ENCODE measurements at regions not wholly inside any gene's neighbourhood (a gene's known extent, or its start where the extent isn't known, plus 50 kb on each side); places are given as distances from the start of the nearest gene placed in this dataset.

- DNase-seq (ENCODE audit: low spot score), result no peak
- Mint-ChIP-seq H3K4me1 (ENCODE audit: low read depth) (no peaks in the 10 kb centered on the region), H3K27me3 (ENCODE audit: low read depth) (no peaks in the 10 kb centered on the region), H3K4me3 (ENCODE audit: unreplicated experiment) (no peak overlapping the region), H3K27ac (ENCODE audit: unreplicated experiment) (no peak overlapping the region), H3K36me3 (ENCODE audit: low read depth) (no peaks in the 10 kb centered on the region), H3K9me3 (ENCODE audit: low read depth) (peaks cover 17% of the 10 kb centered on the region)
- TF ChIP-seq, protein P1, sequence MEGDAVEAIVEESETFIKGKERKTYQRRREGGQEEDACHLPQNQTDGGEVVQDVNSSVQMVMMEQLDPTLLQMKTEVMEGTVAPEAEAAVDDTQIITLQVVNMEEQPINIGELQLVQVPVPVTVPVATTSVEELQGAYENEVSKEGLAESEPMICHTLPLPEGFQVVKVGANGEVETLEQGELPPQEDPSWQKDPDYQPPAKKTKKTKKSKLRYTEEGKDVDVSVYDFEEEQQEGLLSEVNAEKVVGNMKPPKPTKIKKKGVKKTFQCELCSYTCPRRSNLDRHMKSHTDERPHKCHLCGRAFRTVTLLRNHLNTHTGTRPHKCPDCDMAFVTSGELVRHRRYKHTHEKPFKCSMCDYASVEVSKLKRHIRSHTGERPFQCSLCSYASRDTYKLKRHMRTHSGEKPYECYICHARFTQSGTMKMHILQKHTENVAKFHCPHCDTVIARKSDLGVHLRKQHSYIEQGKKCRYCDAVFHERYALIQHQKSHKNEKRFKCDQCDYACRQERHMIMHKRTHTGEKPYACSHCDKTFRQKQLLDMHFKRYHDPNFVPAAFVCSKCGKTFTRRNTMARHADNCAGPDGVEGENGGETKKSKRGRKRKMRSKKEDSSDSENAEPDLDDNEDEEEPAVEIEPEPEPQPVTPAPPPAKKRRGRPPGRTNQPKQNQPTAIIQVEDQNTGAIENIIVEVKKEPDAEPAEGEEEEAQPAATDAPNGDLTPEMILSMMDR (IDR thresholded peaks at IDR 0.05), result no peak
Measured at GRCh38 chr16:5385115-5385514, 287.5 kb upstream of the EEF2KMT start.

GRCh38 chr16:5383737-5384136, 286.1 kb upstream of the EEF2KMT start:
- H3K27me3 Mint-ChIP-seq (ENCODE audit: low read depth), result no peaks in the 10 kb centered on the region
- no peak for DNase-seq (ENCODE audit: low spot score)
- no peaks in the 10 kb centered on the region for H3K4me1 Mint-ChIP-seq (ENCODE audit: low read depth)
- peaks cover 17% of the 10 kb centered on the region for H3K9me3 Mint-ChIP-seq (ENCODE audit: low read depth)
- no peak overlapping the region for H3K27ac Mint-ChIP-seq (ENCODE audit: unreplicated experiment)
- H3K36me3 Mint-ChIP-seq (ENCODE audit: low read depth), result no peaks in the 10 kb centered on the region
- H3K4me3 Mint-ChIP-seq (ENCODE audit: unreplicated experiment), result no peak overlapping the region
- TF ChIP-seq, protein P1 (IDR thresholded peaks at IDR 0.05), result no peak

DNA sequence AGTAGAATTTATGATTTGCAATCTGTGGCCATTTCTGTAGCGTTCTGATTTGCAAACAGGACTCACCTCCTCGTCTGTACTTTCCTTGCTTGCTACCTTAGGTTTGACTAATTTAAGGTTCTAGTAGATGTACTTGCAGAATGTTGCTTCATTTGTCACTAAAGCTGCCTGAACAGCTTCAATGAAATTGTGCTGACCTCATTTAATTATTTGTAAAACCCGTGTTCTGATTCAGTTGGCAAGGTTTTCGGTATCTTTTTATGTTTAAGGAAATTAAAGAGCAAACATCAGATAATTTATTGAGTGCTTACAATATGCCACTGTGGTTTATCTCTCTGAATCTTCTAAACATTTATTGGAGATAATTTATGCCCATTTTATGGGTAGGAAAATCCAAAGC, 284.9 kb upstream of the EEF2KMT start:
- TF ChIP-seq, protein P1 (IDR thresholded peaks at IDR 0.05), result no peak
- Mint-ChIP-seq H3K27ac (ENCODE audit: unreplicated experiment) (no peak overlapping the region), H3K4me1 (ENCODE audit: low read depth) (no peaks in the 10 kb centered on the region), H3K9me3 (ENCODE audit: low read depth) (peaks cover 12% of the 10 kb centered on the region), H3K36me3 (ENCODE audit: low read depth) (no peaks in the 10 kb centered on the region), H3K27me3 (ENCODE audit: low read depth) (no peaks in the 10 kb centered on the region), H3K4me3 (ENCODE audit: unreplicated experiment) (no peak overlapping the region)
- DNase-seq (ENCODE audit: low spot score), result no peak

- H3K4me1 Mint-ChIP-seq (ENCODE audit: low read depth), result no peaks in the 10 kb centered on the region
Measured at GRCh38 chr16:5381481-5381880, 283.9 kb upstream of the EEF2KMT start.

DNA sequence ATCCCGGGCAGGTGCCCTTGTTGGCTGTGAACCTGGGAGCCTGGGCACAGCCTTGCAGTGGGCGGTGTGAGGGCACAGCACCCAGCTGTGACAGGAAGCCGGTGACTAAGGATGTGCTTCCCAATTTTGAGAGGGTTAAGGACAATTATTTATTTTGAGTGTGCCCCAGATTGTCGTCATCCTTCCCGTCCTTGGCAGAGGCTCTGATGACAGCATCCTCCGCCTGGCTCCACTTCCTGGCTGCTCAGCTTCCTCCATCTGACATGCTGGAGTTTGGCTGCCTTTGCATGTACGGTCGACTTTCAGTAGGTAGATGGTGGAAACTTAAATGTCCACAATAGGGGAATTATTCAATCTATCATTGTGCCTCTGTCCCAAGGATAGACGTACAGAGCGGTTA, 282.4 kb upstream of the EEF2KMT start:
- Mint-ChIP-seq H3K4me3 (ENCODE audit: unreplicated experiment) (no peak overlapping the region), H3K27me3 (ENCODE audit: low read depth) (no peaks in the 10 kb centered on the region), H3K36me3 (ENCODE audit: low read depth) (no peaks in the 10 kb centered on the region), H3K9me3 (ENCODE audit: low read depth) (peaks cover 6% of the 10 kb centered on the region), H3K27ac (ENCODE audit: unreplicated experiment) (no peak overlapping the region), H3K4me1 (ENCODE audit: low read depth) (no peaks in the 10 kb centered on the region)
- TF ChIP-seq, protein P1 (IDR thresholded peaks at IDR 0.05), result no peak
- no peak for DNase-seq (ENCODE audit: low spot score)

More at GRCh38 chr16:5381481-5381880, 283.9 kb upstream of the EEF2KMT start:
- Mint-ChIP-seq H3K9me3 (ENCODE audit: low read depth) (peaks cover 11% of the 10 kb centered on the region), H3K27ac (ENCODE audit: unreplicated experiment) (no peak overlapping the region), H3K4me3 (ENCODE audit: unreplicated experiment) (no peak overlapping the region), H3K27me3 (ENCODE audit: low read depth) (no peaks in the 10 kb centered on the region), H3K36me3 (ENCODE audit: low read depth) (no peaks in the 10 kb centered on the region)
- DNase-seq (ENCODE audit: low spot score), result no peak
- TF ChIP-seq, protein P1 (IDR thresholded peaks at IDR 0.05), result no peak

Measured in chondrocyte (in vitro differentiated cells).